Kidney epithelial cell (primary cell): ENCODE measurements at regions not wholly inside any gene's neighbourhood (a gene's known extent, or its start where the extent isn't known, plus 50 kb on each side); places are given as distances from the start of the nearest gene placed in this dataset.

Experiments used
- DNase-seq: peaks from one replicate; pipeline ENCODE4 v3.0.0-alpha.2; 2010; ENCODE audit warnings: low read depth
- H3K27me3 ChIP-seq: 2 replicates; pipeline ENCODE4 v1.6.0; 2011; ENCODE audit warnings: low read length; ENCODE audit not compliant: control insufficient read depth, insufficient read depth
- H3K36me3 ChIP-seq: 2 replicates; pipeline ENCODE4 v1.5.1; 2011; ENCODE audit warnings: low read length; ENCODE audit not compliant: control insufficient read depth, insufficient read depth
- H3K4me3 ChIP-seq: 2 replicates; pipeline ENCODE4 v1.5.1; 2011; ENCODE audit warnings: low read depth, mild to moderate bottlenecking, control low read depth, low read length
- CTCF ChIP-seq: IDR thresholded peaks from 2 replicates; pipeline ENCODE4 v1.5.1; 2011; ENCODE audit warnings: mild to moderate bottlenecking, moderate library complexity, low read length, control low read depth, inconsistent platforms; ENCODE audit not compliant: insufficient read depth, poor library complexity, severe bottlenecking

- no peak for TF ChIP-seq CTCF
- H3K36me3 ChIP-seq, result no peaks in the 10 kb centered on the region
- no peak overlapping the region for H3K4me3 ChIP-seq
- no peaks in the 10 kb centered on the region for H3K27me3 ChIP-seq
- no peak for DNase-seq
Measured at GRCh38 chr5:159400476-159400875, 70.2 kb upstream of the IL12B start.

GRCh38 chr5:159402311-159402710 lies 72.0 kb upstream of the IL12B start:
- no peak for TF ChIP-seq CTCF
- H3K36me3 ChIP-seq, result no peaks in the 10 kb centered on the region
- no peak for DNase-seq
- H3K4me3 ChIP-seq, result no peak overlapping the region
- H3K27me3 ChIP-seq, result no peaks in the 10 kb centered on the region

- no peaks in the 10 kb centered on the region for H3K27me3 ChIP-seq
- no peak for DNase-seq
- no peak overlapping the region for H3K4me3 ChIP-seq
- no peak for TF ChIP-seq CTCF
- no peaks in the 10 kb centered on the region for H3K36me3 ChIP-seq
Measured at GRCh38 chr5:159402856-159403255, 72.6 kb upstream of the IL12B start.

- H3K27me3 ChIP-seq, result no peaks in the 10 kb centered on the region
- DNase-seq, result no peak
- H3K4me3 ChIP-seq, result no peak overlapping the region
- no peaks in the 10 kb centered on the region for H3K36me3 ChIP-seq
- TF ChIP-seq CTCF, result no peak
Measured at GRCh38 chr5:159403906-159404681, 73.8 kb upstream of the IL12B start.

DNA sequence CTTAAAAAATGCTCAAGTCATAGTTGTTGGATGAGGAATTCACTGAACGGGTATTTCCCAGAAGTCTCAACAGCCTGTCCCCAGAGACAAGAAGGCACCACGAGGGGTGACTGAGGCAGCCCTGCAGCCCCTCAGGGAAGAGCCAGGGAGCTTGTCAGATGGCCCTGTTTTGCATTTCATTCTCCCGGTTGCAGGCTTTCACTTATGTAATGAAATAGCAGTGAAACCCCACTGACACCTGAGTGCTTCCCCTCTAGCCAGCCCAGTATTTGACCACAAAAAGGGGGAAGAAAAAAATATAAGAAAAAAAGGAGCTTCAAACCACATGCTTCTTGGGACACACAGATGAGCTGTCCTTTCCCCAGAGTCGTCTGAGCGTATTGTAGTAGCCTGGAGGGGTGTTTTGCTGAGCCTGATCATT lies 75.3 kb upstream of the IL12B start:
- H3K4me3 ChIP-seq, result no peak overlapping the region
- no peak for DNase-seq
- H3K36me3 ChIP-seq, result no peaks in the 10 kb centered on the region
- H3K27me3 ChIP-seq, result no peaks in the 10 kb centered on the region
- TF ChIP-seq CTCF, result no peak

DNA sequence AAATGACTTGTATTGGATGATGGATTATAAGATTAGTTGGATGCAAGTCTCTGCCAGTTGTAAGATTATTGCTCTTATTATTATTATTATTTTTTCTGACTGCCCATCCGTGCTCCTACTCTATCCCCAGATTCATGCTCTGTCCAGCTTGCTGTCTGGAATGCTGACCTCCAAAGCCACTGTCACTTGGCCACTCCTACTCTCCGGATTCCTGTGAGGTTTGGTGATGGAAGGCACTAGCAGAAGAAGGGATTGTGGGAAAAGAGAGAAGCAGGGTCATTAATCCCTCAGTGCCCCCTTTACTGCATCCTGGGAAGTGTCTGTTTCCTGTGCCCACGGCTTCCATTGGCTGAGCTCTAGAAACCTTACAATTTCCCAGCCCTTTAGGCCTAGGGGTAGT lies 76.3 kb upstream of the IL12B start:
- DNase-seq, result no peak
- Histone ChIP-seq H3K4me3 (no peak overlapping the region), H3K36me3 (no peaks in the 10 kb centered on the region), H3K27me3 (no peaks in the 10 kb centered on the region)
- TF ChIP-seq CTCF, result no peak
